ENCODE measurements at regions not wholly inside any gene's neighbourhood (a gene's known extent, or its start where the extent isn't known, plus 50 kb on each side); places are given as distances from the start of the nearest gene placed in this dataset.

DNA sequence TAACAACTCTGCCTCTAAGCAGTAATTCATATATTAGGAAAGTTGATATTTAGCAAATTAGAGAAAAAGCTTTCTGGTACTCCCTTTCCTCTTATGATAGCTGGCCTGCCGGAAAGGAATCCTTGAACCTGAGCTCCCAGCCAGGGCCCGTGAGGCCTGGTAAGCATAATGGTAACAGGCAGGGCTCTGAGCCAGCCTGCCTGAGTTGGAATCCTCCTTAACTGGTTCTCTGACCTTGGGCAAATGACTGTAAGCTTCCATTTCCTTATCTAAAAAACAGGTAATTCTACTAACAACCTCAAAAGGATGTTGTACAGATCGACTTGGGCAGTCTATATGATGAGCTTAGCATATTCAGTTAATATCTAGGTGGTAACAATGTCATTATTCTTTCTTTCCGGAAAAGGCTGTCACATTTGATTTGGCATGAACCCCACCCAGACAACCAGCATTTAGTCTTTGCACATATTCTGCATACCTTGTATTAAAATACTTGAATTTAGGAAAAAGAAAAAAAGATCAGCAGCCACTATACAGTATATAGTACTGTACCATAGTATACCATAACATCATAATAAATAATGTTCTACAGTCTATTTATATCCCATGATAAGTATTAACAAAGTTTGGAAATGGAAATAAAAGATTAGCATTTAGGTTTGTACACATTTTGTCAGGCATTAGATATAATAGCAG lies 55.7 kb upstream of the MAP3K1 start:
- Histone ChIP-seq H3K4me2 (no peak overlapping the region), H4K20me1 (ENCODE audit: insufficient read depth) (no peaks in the 10 kb centered on the region), H3K4me3 (ENCODE audit: low read depth in 2 of 2, low read length in 1 of 2) (no peak overlapping the region), H3F3A (replicated peaks; ENCODE audit: insufficient read depth) (no peaks in the 10 kb centered on the region), H3K4me1 (ENCODE audit: control insufficient read depth in 1 of 2, insufficient read depth in 2 of 2, low read depth in 1 of 2, low read length in 1 of 2) (peaks cover 0 to 33% of the 10 kb centered on the region in 2 experiments; a peak in 2 of 4 replicates), H3K9me2 (no peaks in the 10 kb centered on the region), H3K79me2 (ENCODE audit: insufficient read depth) (no peaks in the 10 kb centered on the region), H2AFZ (ENCODE audit: low read depth) (no peak overlapping the region), H3K36me3 (replicated peaks in 1 of 2; ENCODE audit: control insufficient read depth in 1 of 2, insufficient read depth in 2 of 2, low read length in 1 of 2) (no peaks in the 10 kb centered on the region), H3K9ac (no peak overlapping the region), H3K27me3 (ENCODE audit: insufficient read depth) (no peaks in the 10 kb centered on the region), H3K27ac (ENCODE audit: low read depth in 2 of 2, low read length in 1 of 2) (peak overlapping the region in 1 of 2 experiments; percentile 67; a peak in 2 of 4 replicates), H3K9me3 (no peaks in the 10 kb centered on the region)
- POLR2A ChIA-PET = no interaction called here
- CTCF ChIA-PET = interaction anchor here (0.5 to 1.9 kb wide), 6 partner anchors 8 to 489 kb away, joined by 3 to 8 read pairs (median 3); no protein-coding TSS in a partner anchor
- no peak for DNase-seq
- WGBS (ENCODE audit: low lambda C conversion rate) = 53% methylated on average over 4 of the region's 4 CpGs
- no peak for TF ChIP-seq TEAD4 (IDR thresholded peaks at IDR 0.05; ENCODE audit: borderline replicate concordance, insufficient read depth)
- no peak for TF ChIP-seq REST (IDR thresholded peaks at IDR 0.05; ENCODE audit: low read depth, low read length)
- no peak for TF ChIP-seq GATA2 (CRISPR knock-in tag; IDR thresholded peaks at IDR 0.05)
- TF ChIP-seq, protein P1, sequence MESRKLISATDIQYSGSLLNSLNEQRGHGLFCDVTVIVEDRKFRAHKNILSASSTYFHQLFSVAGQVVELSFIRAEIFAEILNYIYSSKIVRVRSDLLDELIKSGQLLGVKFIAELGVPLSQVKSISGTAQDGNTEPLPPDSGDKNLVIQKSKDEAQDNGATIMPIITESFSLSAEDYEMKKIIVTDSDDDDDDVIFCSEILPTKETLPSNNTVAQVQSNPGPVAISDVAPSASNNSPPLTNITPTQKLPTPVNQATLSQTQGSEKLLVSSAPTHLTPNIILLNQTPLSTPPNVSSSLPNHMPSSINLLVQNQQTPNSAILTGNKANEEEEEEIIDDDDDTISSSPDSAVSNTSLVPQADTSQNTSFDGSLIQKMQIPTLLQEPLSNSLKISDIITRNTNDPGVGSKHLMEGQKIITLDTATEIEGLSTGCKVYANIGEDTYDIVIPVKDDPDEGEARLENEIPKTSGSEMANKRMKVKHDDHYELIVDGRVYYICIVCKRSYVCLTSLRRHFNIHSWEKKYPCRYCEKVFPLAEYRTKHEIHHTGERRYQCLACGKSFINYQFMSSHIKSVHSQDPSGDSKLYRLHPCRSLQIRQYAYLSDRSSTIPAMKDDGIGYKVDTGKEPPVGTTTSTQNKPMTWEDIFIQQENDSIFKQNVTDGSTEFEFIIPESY (IDR thresholded peaks at IDR 0.05; ENCODE audit: borderline replicate concordance, low read depth) = no peak
- no peak for TF ChIP-seq FOXJ3 (CRISPR knock-in tag; IDR thresholded peaks at IDR 0.05)

GRCh38 chr5:56757077-56757476 lies 58.3 kb upstream of the MAP3K1 start:
- H4K20me1 ChIP-seq (ENCODE audit: insufficient read depth) = no peaks in the 10 kb centered on the region
- H3K79me2 ChIP-seq (ENCODE audit: insufficient read depth) = no peaks in the 10 kb centered on the region
- TF ChIP-seq, protein P2, sequence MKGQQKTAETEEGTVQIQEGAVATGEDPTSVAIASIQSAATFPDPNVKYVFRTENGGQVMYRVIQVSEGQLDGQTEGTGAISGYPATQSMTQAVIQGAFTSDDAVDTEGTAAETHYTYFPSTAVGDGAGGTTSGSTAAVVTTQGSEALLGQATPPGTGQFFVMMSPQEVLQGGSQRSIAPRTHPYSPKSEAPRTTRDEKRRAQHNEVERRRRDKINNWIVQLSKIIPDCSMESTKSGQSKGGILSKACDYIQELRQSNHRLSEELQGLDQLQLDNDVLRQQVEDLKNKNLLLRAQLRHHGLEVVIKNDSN (IDR thresholded peaks at IDR 0.05; ENCODE audit: borderline replicate concordance, low read depth) = no peak
- H3K27ac ChIP-seq (ENCODE audit: low read depth in 2 of 2, low read length in 1 of 2) = no peak overlapping the region
- no peaks in the 10 kb centered on the region for H3K9me3 ChIP-seq
- DNase-seq = no peak
- H3K4me1 ChIP-seq (ENCODE audit: control insufficient read depth in 1 of 2, insufficient read depth in 2 of 2, low read depth in 1 of 2, low read length in 1 of 2) = peaks cover 0 to 23% of the 10 kb centered on the region in 2 experiments; a peak in 2 of 4 replicates
- no peaks in the 10 kb centered on the region for H3K27me3 ChIP-seq (ENCODE audit: insufficient read depth)
- POLR2A ChIA-PET = no interaction called here
- H3K36me3 ChIP-seq (replicated peaks in 1 of 2; ENCODE audit: control insufficient read depth in 1 of 2, insufficient read depth in 2 of 2, low read length in 1 of 2) = no peaks in the 10 kb centered on the region
- no peak overlapping the region for H2AFZ ChIP-seq (ENCODE audit: low read depth)
- WGBS (ENCODE audit: low lambda C conversion rate) = 56% methylated on average over 5 of the region's 5 CpGs
- H3K9me2 ChIP-seq = no peaks in the 10 kb centered on the region
- no peak overlapping the region for H3K4me3 ChIP-seq (ENCODE audit: low read depth in 2 of 2, low read length in 1 of 2)
- no peak overlapping the region for H3K9ac ChIP-seq
- no peak overlapping the region for H3K4me2 ChIP-seq
- H3F3A ChIP-seq (replicated peaks; ENCODE audit: insufficient read depth) = no peaks in the 10 kb centered on the region
- CTCF ChIA-PET = no interaction called here
